Neural cell (in vitro differentiated cells): ENCODE measurements at regions not wholly inside any gene's neighbourhood (a gene's known extent, or its start where the extent isn't known, plus 50 kb on each side); places are given as distances from the start of the nearest gene placed in this dataset.

Source experiments
- RAD21 ChIP-seq: fragments of 450-650 bp; conservative IDR thresholded peaks from 2 replicates; pipeline ENCODE4 v1.6.1; 2014; ENCODE audit warnings: antibody characterized with exemption, mild to moderate bottlenecking, moderate library complexity
- TF ChIP-seq, protein P1 (sequence below): fragments of 450-650 bp; IDR thresholded peaks from 2 replicates; pipeline ENCODE4 v1.5.1; 2014; ENCODE audit warnings: antibody characterized with exemption, mild to moderate bottlenecking, moderate library complexity; ENCODE audit not compliant: poor library complexity, severe bottlenecking
- TF ChIP-seq, protein P2 (sequence below): IDR thresholded peaks from 2 replicates; pipeline ENCODE4 v1.6.1; 2012; ENCODE audit warnings: borderline replicate concordance

DNA sequence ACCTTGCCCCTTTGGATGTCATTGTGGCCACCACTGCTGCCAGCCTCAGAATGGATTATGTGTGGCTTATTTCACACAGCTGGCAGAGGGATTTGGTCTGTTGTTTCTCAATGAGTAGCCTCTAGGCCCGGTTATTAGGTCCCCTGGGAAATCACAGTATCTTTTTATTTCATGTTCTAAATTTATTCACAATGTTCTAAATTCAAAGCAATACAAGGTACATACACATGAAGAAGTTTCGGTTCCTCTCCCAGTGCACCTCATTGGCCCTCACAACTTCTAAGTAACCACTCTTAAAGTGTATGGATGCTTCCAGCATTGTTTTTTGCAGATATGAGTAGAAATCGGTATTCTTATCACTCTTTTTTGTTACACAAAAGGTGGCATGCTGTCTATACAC is 262.7 kb downstream of the RCHY1 start:
- TF ChIP-seq, protein P1, sequence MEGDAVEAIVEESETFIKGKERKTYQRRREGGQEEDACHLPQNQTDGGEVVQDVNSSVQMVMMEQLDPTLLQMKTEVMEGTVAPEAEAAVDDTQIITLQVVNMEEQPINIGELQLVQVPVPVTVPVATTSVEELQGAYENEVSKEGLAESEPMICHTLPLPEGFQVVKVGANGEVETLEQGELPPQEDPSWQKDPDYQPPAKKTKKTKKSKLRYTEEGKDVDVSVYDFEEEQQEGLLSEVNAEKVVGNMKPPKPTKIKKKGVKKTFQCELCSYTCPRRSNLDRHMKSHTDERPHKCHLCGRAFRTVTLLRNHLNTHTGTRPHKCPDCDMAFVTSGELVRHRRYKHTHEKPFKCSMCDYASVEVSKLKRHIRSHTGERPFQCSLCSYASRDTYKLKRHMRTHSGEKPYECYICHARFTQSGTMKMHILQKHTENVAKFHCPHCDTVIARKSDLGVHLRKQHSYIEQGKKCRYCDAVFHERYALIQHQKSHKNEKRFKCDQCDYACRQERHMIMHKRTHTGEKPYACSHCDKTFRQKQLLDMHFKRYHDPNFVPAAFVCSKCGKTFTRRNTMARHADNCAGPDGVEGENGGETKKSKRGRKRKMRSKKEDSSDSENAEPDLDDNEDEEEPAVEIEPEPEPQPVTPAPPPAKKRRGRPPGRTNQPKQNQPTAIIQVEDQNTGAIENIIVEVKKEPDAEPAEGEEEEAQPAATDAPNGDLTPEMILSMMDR = no peak
- no peak for TF ChIP-seq RAD21
- TF ChIP-seq, protein P2, sequence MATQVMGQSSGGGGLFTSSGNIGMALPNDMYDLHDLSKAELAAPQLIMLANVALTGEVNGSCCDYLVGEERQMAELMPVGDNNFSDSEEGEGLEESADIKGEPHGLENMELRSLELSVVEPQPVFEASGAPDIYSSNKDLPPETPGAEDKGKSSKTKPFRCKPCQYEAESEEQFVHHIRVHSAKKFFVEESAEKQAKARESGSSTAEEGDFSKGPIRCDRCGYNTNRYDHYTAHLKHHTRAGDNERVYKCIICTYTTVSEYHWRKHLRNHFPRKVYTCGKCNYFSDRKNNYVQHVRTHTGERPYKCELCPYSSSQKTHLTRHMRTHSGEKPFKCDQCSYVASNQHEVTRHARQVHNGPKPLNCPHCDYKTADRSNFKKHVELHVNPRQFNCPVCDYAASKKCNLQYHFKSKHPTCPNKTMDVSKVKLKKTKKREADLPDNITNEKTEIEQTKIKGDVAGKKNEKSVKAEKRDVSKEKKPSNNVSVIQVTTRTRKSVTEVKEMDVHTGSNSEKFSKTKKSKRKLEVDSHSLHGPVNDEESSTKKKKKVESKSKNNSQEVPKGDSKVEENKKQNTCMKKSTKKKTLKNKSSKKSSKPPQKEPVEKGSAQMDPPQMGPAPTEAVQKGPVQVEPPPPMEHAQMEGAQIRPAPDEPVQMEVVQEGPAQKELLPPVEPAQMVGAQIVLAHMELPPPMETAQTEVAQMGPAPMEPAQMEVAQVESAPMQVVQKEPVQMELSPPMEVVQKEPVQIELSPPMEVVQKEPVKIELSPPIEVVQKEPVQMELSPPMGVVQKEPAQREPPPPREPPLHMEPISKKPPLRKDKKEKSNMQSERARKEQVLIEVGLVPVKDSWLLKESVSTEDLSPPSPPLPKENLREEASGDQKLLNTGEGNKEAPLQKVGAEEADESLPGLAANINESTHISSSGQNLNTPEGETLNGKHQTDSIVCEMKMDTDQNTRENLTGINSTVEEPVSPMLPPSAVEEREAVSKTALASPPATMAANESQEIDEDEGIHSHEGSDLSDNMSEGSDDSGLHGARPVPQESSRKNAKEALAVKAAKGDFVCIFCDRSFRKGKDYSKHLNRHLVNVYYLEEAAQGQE = no peak
